HG03439 (cell line): ENCODE measurements at regions not wholly inside any gene's neighbourhood (a gene's known extent, or its start where the extent isn't known, plus 50 kb on each side); places are given as distances from the start of the nearest gene placed in this dataset.
"Not testable (repeated sequence)": the region's sequence is repeated elsewhere in the genome, so short reads cannot be mapped to it uniquely, and the experiment has no call there.

Source experiments
- ATAC-seq: cut with Tn5 transposase; IDR thresholded peaks from one replicate; pipeline ENCODE4 v1.9.1; 2021; ENCODE audit warnings: mild to moderate bottlenecking, moderate library complexity; ENCODE audit not compliant: unreplicated experiment

- no peak for ATAC-seq
Observed at GRCh38 chr4:116342143-116342542, 743.2 kb downstream of the TRAM1L1 start.

DNA sequence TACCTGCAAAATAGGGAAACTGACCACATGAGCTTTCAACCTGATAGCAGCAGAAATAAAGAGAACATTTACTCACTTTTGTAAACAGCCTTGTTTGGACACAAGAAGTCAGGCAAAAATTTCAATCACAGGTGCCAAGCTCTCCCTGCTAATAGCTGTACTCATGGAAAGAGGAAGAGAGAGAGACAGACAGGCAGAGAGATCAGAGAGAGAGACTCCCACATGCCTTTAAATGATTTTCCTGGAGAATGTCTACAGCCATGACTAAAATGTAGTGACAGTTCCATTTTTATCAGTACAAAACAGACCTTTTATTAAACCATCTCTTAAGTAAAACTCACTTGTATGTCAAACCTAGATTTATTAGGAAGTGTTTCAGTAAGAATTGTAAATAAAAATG is 752.9 kb downstream of the TRAM1L1 start:
- no peak for ATAC-seq

DNA sequence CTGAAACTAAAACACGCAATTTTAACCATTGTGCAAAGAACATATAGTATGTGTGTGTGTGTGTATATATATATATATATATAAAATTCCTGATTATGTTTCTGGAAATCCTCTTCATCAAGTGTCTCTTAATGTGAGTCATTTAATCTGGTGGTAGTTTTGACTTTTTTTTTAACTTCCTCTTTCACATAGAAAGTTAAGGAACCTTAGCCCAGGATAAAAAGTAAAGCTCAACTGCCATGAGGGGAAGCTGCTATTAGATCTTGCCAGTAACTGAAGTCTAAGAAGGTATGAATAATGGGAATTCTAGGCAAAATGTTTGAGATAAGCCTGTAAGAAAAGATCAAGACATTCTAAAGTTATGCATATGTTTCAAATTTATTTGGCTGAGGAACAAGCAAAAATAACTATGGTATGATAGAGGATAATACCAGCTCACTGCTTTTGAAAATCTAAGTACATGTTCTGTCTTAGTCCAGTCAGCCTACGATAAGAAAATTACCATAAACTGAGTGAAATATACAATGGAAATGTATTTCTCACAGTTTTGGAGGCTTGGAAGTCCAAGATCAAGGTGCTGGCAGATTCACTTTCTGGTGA is 757.0 kb downstream of the TRAM1L1 start:
- ATAC-seq: no peak

GRCh38 chr4:116323606-116324005 is 761.8 kb downstream of the TRAM1L1 start:
- ATAC-seq: no peak

GRCh38 chr4:116321471-116321870 is 763.9 kb downstream of the TRAM1L1 start:
- no peak for ATAC-seq

- no peak for ATAC-seq
Observed at GRCh38 chr4:116320859-116321258, 764.5 kb downstream of the TRAM1L1 start.

- ATAC-seq: no peak
Observed at GRCh38 chr4:116303736-116304188, 781.6 kb downstream of the TRAM1L1 start.

GRCh38 chr4:116302990-116303735 is 782.2 kb downstream of the TRAM1L1 start:
- ATAC-seq: no peak

DNA sequence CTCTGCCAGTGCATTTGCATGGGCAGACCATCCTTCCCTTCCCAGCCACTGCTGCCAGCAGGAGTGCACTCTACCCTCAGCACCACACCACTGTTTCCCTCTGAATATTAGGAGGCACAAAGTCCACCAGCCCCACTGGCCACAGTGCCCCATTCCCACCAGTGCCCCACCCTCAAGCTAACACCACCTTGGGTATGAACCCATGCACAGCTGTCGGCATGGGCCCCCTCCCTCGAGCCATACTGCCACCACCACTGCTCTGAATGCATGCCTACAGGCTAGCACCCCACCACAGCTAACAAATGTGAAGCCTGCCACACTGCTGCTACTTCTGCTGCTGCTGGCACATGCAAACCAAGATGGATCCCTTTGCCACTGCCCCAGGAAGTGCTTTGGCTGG is 810.4 kb downstream of the TRAM1L1 start:
- ATAC-seq: no peak

DNA sequence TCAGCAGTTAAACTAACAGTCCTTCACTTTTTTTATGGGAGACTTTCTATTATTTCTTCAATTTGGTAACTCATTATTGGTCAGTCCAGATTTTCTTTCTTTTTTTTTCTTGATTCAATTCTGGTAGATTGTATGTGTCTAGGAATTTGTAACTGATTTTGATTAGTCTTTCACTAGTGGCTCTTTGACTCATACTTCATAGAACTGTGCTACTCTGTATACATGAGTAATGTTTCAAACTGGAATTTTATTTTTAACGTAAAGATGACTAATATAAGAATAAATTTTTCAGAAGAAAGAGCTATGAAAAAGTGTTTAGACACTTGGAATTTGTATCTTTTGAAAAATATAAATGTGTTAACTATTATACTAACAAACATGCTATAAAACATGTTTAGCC is 813.0 kb downstream of the TRAM1L1 start:
- no peak for ATAC-seq

DNA sequence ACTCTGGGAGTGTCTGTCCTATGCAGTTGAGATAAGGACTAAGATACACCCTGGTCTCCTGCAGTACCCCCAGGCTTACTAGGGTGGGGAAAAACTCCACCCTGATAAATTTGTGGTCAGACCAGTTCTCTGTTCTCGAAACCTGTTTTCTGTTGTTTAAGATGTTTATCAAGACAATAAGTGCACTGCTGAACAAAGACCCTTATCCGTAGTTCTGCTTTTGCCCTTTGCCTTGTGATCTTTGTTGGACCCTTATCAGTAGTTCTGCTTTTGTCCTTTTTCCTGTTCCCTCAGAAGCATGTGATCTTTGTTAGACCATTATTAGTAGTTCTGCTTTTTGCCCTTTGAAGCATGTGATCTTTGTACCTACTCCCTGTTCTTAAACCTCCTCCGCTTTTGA is 824.4 kb downstream of the TRAM1L1 start:
- ATAC-seq: not testable (repeated sequence)

GRCh38 chr4:116244771-116245170 is 840.6 kb downstream of the TRAM1L1 start:
- no peak for ATAC-seq

DNA sequence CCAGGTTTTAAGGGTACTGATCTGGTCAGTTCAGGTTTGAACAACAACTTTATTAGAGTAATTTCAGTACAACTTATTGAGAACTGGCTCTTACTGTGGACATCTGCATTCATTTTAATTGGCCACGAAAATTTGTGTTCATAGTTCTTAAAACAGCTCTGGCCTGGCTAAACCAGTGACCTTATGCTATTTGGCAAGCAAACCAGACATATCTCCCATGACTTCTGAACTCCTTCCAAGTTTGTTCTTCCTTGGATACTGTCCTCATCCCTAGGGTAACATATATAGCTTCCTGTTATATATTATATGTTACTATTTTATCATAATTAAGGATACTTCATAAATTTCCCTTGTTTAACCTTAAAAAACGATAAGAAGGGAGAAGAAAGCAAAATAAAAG is 841.9 kb downstream of the TRAM1L1 start:
- no peak for ATAC-seq

GRCh38 chr4:116233971-116234370 is 851.4 kb downstream of the TRAM1L1 start:
- no peak for ATAC-seq

DNA sequence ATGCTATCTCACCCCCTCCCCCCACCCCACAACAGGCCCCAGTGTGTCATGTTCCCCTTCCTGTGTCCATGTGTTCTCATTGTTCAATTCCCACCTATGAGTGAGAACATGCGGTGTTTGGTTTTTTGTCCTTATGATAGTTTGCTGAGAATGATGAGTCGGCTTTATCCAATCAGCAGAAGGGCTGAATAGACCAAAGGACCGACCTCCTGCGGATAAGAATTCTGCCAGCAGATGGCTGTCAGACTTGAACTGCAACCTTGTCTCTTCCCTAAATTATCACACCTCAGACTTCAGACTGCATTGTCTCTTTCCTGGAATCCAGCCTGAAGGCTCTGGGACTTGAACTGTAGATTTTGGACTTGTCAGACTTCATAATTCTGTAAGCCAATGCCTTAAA is 853.4 kb downstream of the TRAM1L1 start:
- ATAC-seq: not testable (repeated sequence)

GRCh38 chr4:116229420-116229819 is 856.0 kb downstream of the TRAM1L1 start:
- no peak for ATAC-seq

DNA sequence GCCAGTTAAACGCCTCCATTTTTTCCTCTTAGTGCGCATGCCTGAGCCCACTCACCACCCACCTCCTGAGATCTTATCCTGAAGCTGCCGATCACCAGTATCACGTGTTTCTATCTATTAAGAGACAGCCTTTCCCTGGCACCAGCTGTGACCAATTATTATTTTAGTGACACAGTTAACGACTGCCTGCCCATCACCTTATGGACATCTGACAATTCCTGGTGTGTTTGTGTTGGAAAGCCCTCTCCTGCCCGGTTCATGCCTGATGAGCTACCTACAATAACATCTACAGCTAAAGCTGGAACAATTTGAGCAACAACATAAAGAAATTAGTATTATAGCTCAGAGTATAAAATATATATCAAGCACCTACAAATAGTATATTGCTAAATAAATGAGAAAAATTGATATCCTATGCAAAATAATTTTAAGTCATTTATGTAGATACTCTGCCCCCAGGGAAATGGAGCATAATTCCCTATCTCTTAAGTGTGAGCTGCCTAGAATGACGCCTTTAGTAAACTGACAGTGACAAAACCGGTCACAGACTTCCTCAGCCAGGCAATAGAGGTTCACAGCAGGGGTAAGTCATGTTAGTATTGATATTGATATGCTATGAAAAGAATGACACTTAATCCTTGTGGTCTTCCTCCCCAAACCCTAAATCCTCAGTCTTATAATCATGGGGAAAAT is 862.2 kb downstream of the TRAM1L1 start:
- no peak for ATAC-seq

DNA sequence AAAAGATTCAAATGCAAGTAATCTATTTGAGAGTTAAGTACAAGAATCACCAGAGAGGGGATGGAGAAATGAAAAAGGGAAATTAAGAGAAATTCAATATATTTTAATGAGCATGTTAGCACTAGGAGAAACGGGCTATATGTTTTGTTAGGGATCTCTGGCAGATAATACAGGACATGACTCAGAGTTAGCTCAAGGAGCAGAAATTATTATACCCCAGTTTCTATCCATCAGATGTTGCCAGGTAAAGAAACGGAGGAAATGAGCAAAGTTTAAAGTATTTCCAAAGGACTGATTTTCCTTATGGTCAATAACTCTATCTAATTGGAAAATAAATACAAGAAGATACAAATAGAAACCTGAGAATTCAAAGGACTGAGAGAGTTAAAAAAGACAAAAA is 867.6 kb downstream of the TRAM1L1 start:
- no peak for ATAC-seq

- no peak for ATAC-seq
Observed at GRCh38 chr4:116215622-116216021, 869.8 kb downstream of the TRAM1L1 start.

GRCh38 chr4:116202524-116202923 is 882.9 kb downstream of the TRAM1L1 start:
- no peak for ATAC-seq

DNA sequence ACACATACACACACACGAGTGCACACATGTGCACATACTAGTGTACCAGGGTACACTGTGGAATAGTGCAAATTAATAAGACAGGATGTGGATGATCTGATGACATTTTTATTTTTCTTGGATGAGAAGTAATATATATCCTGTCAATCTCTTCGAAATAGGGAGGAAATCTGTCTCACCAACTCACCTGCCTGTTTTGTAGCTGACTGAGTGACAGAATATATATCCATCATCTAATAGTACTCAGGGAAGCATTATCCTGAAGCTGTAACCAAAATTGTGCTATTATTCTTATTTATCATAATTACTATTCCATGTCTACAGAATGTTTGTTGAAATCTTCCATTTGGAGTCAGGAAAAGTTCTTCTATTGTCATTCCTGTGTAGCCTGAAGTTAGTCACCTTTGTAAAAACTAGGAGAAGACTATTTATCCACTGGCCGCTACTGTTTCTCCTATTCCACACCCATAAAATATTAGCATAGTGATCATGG is 888.0 kb downstream of the TRAM1L1 start:
- no peak for ATAC-seq

DNA sequence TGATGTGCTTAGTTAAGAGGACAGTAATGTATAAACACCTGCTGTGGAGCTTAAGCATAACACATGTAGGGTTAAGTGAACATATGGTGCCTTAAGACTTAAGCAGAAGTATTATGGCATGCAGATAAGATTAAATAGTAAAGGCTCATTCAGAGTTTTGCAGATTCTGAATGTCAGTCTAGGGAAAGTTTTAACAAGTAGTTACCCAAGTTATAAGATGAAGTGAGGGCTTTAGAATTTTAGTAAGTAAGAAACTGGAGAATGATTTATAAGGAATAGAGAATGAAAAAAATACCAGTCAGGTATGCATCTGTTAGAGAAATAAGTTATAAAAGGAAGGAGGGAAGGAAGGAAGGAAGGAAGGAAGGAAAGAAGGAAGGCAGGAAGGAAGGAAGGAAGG is 902.1 kb downstream of the TRAM1L1 start:
- ATAC-seq: no peak
